Gastrocnemius medialis (tissue), 4 donors: ENCODE measurements at regions not wholly inside any gene's neighbourhood (a gene's known extent, or its start where the extent isn't known, plus 50 kb on each side); places are given as distances from the start of the nearest gene placed in this dataset.

ENCODE experiments used
- CTCF ChIP-seq, 5 experiments: fragments of 450-650 bp in 3 of 5; fragments of 200-600 bp in 2 of 5; sonication (generic) in 2 of 5; IDR thresholded peaks in 4 of 5; conservative IDR thresholded peaks in 1 of 5; 1 replicate in 4 of 5; 2 replicates in 1 of 5; pipeline ENCODE4 v1.5.1; 2016 to 2019; ENCODE audit warnings: antibody characterized with exemption in 5 of 5, mild to moderate bottlenecking in 3 of 5, moderate library complexity in 3 of 5
- POLR2A ChIP-seq, 2 donors: fragments of 450-650 bp; IDR thresholded peaks; one replicate each; pipeline ENCODE4 v1.6.1; 2017; ENCODE audit warnings: antibody characterized with exemption in 2 of 2, mild to moderate bottlenecking in 2 of 2, moderate library complexity in 2 of 2

- TF ChIP-seq CTCF (IDR thresholded peaks at IDR 0.05 in 4 of 5, conservative IDR thresholded peaks at IDR 0.05 in 1 of 5) (no peak), POLR2A (IDR thresholded peaks at IDR 0.05) (no peak)
These were observed 74.7 kb downstream of the GPR65 start for GRCh38 chr14:88079624-88080023.
